ENCODE measurements at regions not wholly inside any gene's neighbourhood (a gene's known extent, or its start where the extent isn't known, plus 50 kb on each side); places are given as distances from the start of the nearest gene placed in this dataset.
"Not testable (repeated sequence)": the region's sequence is repeated elsewhere in the genome, so short reads cannot be mapped to it uniquely, and the experiment has no call there.

GRCh38 chrX:3420316-3420715 is 73.9 kb upstream of the MXRA5 start:
- DNase-seq (ENCODE audit: low read depth) = no peak
- TF ChIP-seq CTCF (IDR thresholded peaks at IDR 0.05; ENCODE audit: insufficient read depth, low read depth, low read length, missing control alignments) = no peak
- no peak overlapping the region for H3K4me3 ChIP-seq (ENCODE audit: low read length)

DNA sequence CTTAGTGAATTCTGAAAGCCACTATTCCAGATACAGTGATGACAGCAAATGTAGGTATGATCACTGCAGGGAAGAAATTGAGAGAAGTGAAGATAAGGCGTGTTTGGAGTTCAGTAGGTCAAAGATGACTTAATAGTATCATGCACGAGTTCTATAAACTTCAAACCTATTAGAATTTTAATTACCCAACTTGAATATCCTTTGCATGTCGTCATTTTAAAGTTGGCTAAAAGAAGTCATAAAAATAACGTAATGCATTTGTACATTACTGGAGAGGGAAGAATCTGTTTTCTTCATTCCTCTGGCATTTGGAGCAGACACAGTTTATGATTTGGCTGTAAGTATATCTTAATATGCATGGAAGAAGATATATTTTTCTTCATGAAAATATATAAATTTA is 68.6 kb upstream of the MXRA5 start:
- DNase-seq (ENCODE audit: low read depth) = no peak
- H3K4me3 ChIP-seq (ENCODE audit: low read length) = no peak overlapping the region
- no peak for TF ChIP-seq CTCF (IDR thresholded peaks at IDR 0.05; ENCODE audit: insufficient read depth, low read depth, low read length, missing control alignments)

DNA sequence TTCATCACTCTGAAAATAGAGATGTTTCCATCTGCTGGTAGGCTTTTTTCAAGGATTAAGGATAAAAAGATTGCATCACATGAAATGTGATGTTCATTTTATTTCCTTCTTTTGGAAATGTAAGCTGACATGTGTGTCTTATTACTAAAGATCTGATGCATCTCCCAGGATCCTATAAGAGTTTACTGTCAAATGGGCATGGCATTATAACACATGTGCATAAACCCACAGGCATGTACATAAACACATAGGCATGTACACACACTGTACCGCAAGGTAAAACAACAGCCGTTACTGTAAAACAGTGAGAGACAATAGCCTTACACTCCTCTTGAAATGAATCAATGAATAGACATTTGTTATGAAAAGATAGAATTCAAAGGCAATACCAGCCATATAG is 65.2 kb upstream of the MXRA5 start:
- DNase-seq (ENCODE audit: low read depth) = not testable (repeated sequence)

DNA sequence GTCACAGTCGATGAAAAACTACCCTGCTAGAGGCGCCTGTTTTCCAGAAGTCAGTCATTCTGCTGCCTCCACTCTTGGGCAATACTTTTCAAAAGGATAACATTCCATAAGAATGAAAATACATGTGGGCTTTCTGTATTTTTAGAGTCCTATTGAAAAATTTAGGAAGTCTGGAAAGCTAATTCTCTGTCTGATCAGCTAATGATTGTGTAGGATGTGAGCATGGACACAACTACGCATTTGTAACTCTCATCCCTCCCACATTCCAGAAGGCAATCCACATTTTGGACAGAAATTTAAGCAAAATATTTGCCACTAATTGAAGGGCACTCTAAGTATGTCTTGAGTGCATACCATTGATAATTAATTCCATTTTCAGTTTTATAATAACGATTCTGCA is 63.5 kb upstream of the MXRA5 start:
- not testable (repeated sequence) for H3K4me3 ChIP-seq (ENCODE audit: low read length); DNase-seq (ENCODE audit: low read depth)

More for the DNA sequence above, 65.2 kb upstream of the MXRA5 start:
- not testable (repeated sequence) for H3K4me3 ChIP-seq (ENCODE audit: low read length)

DNA sequence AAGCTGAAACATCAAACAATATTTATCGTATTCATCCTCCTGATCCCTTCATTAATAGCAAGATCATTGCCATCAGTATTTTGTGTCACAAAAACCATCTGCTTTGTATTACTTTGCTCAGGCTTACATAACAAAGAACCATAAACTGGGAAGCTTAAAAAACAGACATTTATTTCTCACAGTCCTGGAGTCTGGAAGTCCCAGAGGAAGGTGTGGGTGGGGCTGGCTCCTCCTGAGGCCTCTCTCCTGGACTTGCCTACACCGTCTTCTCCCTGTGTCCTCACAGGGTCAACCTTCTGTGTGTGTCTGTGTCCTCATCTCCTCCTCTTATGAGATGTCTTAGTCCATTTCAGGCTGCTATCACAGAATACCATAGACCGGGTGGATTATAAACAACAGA is 61.3 kb upstream of the MXRA5 start:
- no peak for TF ChIP-seq CTCF (IDR thresholded peaks at IDR 0.05; ENCODE audit: insufficient read depth, low read depth, low read length, missing control alignments)
- no peak for DNase-seq (ENCODE audit: low read depth)
- H3K4me3 ChIP-seq (ENCODE audit: low read length) = no peak overlapping the region

DNA sequence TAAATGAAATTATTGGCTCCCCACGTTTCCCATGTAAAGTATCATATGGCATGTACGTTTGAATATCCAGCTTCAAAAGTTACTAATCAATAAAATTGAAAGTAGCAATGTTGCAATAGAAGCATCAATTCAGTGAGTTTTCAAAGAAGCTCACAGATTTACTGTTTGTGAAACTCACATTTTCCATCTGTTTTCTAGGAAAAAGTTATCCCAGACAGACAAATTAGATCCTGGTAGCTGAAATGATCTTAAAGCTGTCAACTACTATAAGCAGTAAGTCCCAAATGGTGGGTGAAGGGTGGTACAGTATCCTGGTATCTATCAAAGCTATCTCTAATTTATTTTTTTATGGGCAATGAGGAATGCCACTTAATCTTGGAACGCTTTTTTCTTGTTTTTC is 60.7 kb upstream of the MXRA5 start:
- no peak for DNase-seq (ENCODE audit: low read depth)
- H3K4me3 ChIP-seq (ENCODE audit: low read length) = no peak overlapping the region
- no peak for TF ChIP-seq CTCF (IDR thresholded peaks at IDR 0.05; ENCODE audit: insufficient read depth, low read depth, low read length, missing control alignments)

- H3K4me3 ChIP-seq (ENCODE audit: low read length) = no peak overlapping the region
- TF ChIP-seq CTCF (IDR thresholded peaks at IDR 0.05; ENCODE audit: insufficient read depth, low read depth, low read length, missing control alignments) = no peak
- peak; percentile 1 for DNase-seq (ENCODE audit: low read depth)
Observed at GRCh38 chrX:3403748-3404147, 57.3 kb upstream of the MXRA5 start.
